LNCaP clone FGC (cell line): ENCODE measurements at regions not wholly inside any gene's neighbourhood (a gene's known extent, or its start where the extent isn't known, plus 50 kb on each side); places are given as distances from the start of the nearest gene placed in this dataset.

Experiments
- DNase-seq: peaks from one replicate; pipeline ENCODE4 v3.0.0-alpha.2; 2011; ENCODE audit warnings: low read depth
- H3K4me3 ChIP-seq: 2 replicates; pipeline ENCODE4 v1.5.1; 2011; ENCODE audit warnings: mild to moderate bottlenecking, low read depth, low read length, control low read depth
- CTCF ChIP-seq: IDR thresholded peaks from 2 replicates; pipeline ENCODE4 v1.5.1; 2012; ENCODE audit warnings: mild to moderate bottlenecking; ENCODE audit not compliant: control insufficient read depth, insufficient read depth; ENCODE audit errors: extremely low read depth

DNA sequence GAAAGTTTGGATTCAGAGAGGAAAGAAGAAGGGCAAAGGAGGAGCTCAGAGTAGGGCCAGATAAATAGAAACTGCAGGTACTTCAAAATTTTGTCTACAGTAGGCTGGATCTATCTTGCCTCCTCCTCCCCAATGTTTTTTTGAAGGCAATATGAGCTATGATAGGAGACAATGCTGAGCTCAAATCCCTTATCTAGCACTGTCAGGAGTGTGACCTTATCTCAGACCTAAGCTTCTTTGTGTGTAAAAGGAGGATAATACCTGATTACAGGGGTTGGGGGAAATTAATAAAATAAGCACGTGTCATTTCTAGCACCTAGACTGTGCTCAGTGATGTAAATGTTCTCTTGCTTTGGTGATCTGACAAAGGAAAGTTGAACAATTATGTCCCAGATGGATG is 137.8 kb upstream of the CD180 start:
- TF ChIP-seq CTCF, result no peak
- DNase-seq, result no peak
- no peak overlapping the region for H3K4me3 ChIP-seq

- no peak for DNase-seq
- no peak overlapping the region for H3K4me3 ChIP-seq
- TF ChIP-seq CTCF, result no peak
Observed at GRCh38 chr5:67333171-67333570, 136.6 kb upstream of the CD180 start.

DNA sequence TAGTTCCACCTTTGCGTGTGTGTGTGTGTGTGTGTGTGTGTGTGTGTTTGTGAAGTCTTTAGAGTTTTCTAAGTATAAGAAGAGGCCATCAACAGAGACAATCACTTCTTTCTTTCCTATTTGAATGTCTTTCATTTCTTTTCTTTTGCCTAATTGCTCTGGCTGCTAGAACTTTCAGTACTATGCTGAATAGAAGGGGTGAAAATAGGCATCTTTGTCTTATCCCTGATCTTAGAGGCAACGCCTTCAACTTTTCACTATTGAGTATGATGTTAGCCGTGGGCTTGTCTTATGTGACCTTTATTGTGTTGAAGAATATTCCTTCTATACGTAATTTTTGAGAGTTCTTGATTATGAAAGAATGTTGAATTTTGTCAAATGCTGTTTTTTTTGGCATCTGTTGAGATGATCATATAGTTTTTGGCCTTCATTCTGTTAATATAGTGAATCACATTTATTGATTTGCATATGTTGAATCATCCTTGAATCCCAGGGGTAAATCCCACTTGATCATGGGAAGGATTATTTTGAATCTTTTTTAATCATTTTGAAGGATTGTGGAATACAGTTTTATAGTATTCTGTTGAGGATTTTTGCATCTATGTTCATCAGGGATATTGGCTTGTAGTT is 134.8 kb upstream of the CD180 start:
- TF ChIP-seq CTCF, result no peak
- no peak for DNase-seq
- H3K4me3 ChIP-seq, result no peak overlapping the region

- no peak for TF ChIP-seq CTCF
- no peak for DNase-seq
Observed at GRCh38 chr5:67319935-67320725, 123.5 kb upstream of the CD180 start.

DNA sequence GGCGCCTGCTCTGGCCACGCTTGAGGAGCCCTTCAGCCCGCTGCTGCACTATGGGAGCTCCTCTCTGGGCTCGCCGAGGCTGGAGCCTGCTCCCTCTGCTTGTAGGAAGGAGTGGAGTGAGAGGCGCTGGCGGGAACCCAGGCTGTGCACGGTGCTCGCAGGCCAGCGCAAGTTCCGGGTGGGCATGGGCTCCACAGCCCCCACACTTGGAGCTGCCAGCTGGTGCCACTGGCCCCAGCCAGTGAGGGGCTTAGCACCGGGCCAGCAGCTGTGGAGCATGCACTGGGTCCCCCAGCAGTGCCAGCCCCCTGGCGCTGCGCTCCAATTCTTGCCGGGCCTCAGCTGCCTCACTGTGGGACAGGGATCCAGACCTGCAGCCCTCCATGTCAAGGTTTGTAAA is 122.1 kb upstream of the CD180 start:
- no peak for TF ChIP-seq CTCF
- H3K4me3 ChIP-seq, result no peak overlapping the region
- no peak for DNase-seq

More at GRCh38 chr5:67319935-67320725, 123.5 kb upstream of the CD180 start:
- no peak overlapping the region for H3K4me3 ChIP-seq

DNA sequence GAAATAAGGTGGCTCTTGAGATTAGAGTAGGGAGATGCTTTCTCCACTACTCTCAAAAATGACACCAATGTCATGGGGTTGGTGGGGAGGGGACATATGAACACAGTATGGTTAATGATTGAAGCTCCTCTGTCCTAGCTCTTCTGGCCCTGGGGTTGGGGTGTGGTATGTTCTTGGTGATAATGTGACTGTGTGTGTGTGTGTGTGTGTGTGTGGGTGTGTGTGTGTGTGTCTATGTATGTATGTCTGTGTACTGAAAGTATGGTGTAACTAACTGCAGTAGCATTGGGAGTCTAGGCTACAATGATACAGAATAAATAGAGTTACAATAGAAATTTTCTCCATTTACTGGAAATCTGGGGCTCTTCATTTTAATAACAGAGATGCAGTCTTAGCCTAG is 121.0 kb upstream of the CD180 start:
- no peak overlapping the region for H3K4me3 ChIP-seq
- no peak for TF ChIP-seq CTCF
- no peak for DNase-seq
